ENCODE measurements at regions not wholly inside any gene's neighbourhood (a gene's known extent, or its start where the extent isn't known, plus 50 kb on each side); places are given as distances from the start of the nearest gene placed in this dataset.
"Not testable (repeated sequence)": the region's sequence is repeated elsewhere in the genome, so short reads cannot be mapped to it uniquely, and the experiment has no call there.

GRCh38 chr2:45105050-45105582 lies 95.9 kb upstream of the SIX2 start:
- DNase-seq (ENCODE audit: low read depth): no peak
- in situ Hi-C loops (cut with HindIII; ENCODE audit: low sequenced_read_pairs): no loop called here
- no peak for TF ChIP-seq CTCF (IDR thresholded peaks at IDR 0.05; ENCODE audit: low read depth, low read length, missing control alignments)
- H3K4me3 ChIP-seq (ENCODE audit: low read depth, low read length): no peak overlapping the region

GRCh38 chr2:45104429-45104828 lies 95.2 kb upstream of the SIX2 start:
- DNase-seq (ENCODE audit: low read depth): no peak
- in situ Hi-C loops (cut with HindIII; ENCODE audit: low sequenced_read_pairs): no loop called here
- no peak overlapping the region for H3K4me3 ChIP-seq (ENCODE audit: low read depth, low read length)
- TF ChIP-seq CTCF (IDR thresholded peaks at IDR 0.05; ENCODE audit: low read depth, low read length, missing control alignments): no peak

GRCh38 chr2:45103351-45104345 lies 94.4 kb upstream of the SIX2 start:
- in situ Hi-C loops (cut with HindIII; ENCODE audit: low sequenced_read_pairs): no loop called here
- H3K4me3 ChIP-seq (ENCODE audit: low read depth, low read length): no peak overlapping the region
- no peak for TF ChIP-seq CTCF (IDR thresholded peaks at IDR 0.05; ENCODE audit: low read depth, low read length, missing control alignments)
- no peak for DNase-seq (ENCODE audit: low read depth)

- no peak for TF ChIP-seq CTCF (IDR thresholded peaks at IDR 0.05; ENCODE audit: low read depth, low read length, missing control alignments)
- in situ Hi-C loops (cut with HindIII; ENCODE audit: low sequenced_read_pairs): no loop called here
- no peak for DNase-seq (ENCODE audit: low read depth)
- no peak overlapping the region for H3K4me3 ChIP-seq (ENCODE audit: low read depth, low read length)
These were observed 93.4 kb upstream of the SIX2 start for GRCh38 chr2:45102579-45103117.

- in situ Hi-C loops (cut with HindIII; ENCODE audit: low sequenced_read_pairs): no loop called here
- no peak overlapping the region for H3K4me3 ChIP-seq (ENCODE audit: low read depth, low read length)
- TF ChIP-seq CTCF (IDR thresholded peaks at IDR 0.05; ENCODE audit: low read depth, low read length, missing control alignments): no peak
- no peak for DNase-seq (ENCODE audit: low read depth)
These were observed 92.9 kb upstream of the SIX2 start for GRCh38 chr2:45102141-45102540.

GRCh38 chr2:45096996-45097395 lies 87.7 kb upstream of the SIX2 start:
- H3K4me3 ChIP-seq (ENCODE audit: low read depth, low read length): no peak overlapping the region
- TF ChIP-seq CTCF (IDR thresholded peaks at IDR 0.05; ENCODE audit: low read depth, low read length, missing control alignments): no peak
- in situ Hi-C loops (cut with HindIII; ENCODE audit: low sequenced_read_pairs): no loop called here
- no peak for DNase-seq (ENCODE audit: low read depth)

- DNase-seq (ENCODE audit: low read depth); H3K4me3 ChIP-seq (ENCODE audit: low read depth, low read length); in situ Hi-C loops (cut with HindIII; ENCODE audit: low sequenced_read_pairs): not testable (repeated sequence)
These were observed 86.8 kb upstream of the SIX2 start for GRCh38 chr2:45096038-45096437.
